Activated CD4-positive, alpha-beta T cell treated with anti-CD3 and anti-CD28 coated beads, Interleukin-2, Interleukin-6, amounts not matched to agents 100 ng/mL and 50 ng/mL, durations not matched to agents 16 hours and 8 hours (primary cell): ENCODE measurements at regions not wholly inside any gene's neighbourhood (a gene's known extent, or its start where the extent isn't known, plus 50 kb on each side); places are given as distances from the start of the nearest gene placed in this dataset.
"Not testable (repeated sequence)": the region's sequence is repeated elsewhere in the genome, so short reads cannot be mapped to it uniquely, and the experiment has no call there.

Experiments
- DNase-seq: peaks from one replicate; pipeline ENCODE4 v3.0.0-alpha.2; 2020

DNA sequence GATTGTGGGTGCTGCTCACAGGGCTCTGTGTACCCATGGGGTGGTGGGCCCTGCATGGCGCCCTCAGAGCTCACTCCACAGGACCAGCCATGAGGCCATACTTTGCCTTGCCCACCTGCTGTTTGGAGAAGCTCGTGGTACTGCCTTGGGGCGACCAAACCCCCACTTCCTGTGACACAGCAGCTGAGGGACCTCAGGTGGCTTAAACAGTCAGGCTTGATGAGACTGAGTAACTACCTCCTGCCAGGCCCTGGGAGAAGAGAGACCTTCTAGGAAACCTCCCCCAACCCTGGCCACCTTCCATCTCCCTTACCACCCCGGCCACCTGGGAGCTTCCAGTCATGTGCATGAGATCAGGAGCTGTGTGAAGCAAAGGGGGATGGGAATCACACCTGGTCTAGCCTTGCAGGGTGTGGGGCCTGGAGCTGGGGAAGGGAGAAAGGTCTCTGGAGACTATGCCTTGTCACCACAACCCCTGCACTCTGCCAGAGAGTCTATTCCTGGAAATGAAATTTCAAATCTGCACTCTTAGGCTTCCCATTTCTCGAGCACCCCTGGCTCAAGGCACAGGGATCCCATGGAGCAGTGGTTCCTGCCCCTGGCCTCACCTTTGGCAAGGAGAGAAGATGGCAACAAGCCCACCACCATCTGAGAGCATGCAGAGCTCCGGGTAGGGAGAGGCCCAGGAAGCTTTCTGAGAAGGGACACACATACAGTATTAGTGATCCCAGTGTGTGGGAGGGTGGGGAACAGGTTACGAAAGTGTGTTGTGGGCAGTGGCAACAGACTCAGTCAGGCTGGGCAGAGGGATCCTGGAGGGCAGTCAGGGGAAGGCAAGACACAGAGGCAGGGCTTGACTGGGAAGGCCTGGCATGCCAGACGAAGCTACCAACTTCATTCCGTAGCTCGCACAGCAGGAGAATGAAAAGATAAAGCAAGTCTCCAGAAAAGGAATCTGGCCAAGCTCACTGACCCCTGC is 125.0 kb downstream of the URI1 start:
- DNase-seq, result no peak

DNA sequence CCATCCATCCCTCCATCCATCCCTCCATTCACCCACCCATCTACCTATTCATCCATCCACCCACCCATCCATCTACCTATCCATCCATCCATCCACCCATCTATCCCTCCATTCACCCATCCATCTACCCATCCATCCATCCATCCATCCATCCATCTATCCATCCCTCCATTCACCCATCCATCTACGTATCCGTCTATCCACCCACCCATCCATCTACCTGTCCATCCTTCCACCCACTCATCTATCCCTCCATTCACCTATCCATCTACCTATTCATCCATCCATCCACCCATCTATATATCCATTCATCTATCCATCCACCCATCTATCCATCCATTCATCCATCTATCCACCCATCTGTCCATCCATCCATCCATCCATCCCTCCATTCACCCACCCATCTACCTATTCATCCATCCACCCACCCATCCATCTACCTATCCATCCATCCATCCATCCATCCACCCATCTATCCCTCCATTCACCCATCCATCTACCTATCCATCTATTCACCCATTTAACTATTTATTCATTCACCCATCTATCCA is 126.0 kb downstream of the URI1 start:
- not testable (repeated sequence) for DNase-seq

DNA sequence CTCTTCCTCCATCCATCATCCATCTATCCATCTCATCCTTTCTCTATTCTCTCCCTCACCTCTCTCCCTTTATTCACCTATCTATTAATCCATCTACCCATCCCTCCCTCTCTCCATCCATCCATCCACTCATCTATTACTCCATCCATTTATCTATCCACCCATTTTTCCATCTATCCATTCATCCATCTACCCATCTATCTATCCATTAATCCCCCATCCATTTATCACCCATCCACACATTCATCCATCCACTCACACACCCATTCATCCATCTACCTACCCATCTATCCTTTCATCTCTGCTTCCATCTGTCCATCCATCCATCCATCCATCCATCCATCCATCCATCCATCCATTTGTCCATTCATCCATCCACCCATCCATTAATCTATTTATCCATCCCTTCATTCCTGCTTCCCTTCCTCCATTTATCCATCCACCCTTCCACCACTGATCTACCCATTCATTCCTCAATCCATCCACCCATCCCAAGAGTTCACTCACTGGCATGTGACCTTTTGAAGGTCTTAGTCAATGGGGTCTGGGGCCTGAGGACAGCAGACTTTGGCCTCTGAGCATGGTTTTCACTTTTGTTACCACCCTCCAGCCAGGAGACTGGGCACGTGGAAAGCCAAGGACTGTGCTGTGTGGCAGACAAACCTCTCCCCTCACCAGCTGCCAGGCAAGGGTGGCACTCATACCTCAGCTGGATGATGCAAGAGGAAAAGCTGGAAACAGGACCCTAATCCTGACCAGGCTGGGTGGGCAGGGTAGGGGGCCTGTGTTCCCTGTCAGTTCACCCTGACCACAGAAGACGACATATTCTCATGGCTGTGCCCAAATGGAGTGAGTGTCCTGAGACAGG is 126.7 kb downstream of the URI1 start:
- no peak for DNase-seq

- DNase-seq, result no peak
Measured at GRCh38 chr19:30069535-30070197, 127.6 kb downstream of the URI1 start.

DNA sequence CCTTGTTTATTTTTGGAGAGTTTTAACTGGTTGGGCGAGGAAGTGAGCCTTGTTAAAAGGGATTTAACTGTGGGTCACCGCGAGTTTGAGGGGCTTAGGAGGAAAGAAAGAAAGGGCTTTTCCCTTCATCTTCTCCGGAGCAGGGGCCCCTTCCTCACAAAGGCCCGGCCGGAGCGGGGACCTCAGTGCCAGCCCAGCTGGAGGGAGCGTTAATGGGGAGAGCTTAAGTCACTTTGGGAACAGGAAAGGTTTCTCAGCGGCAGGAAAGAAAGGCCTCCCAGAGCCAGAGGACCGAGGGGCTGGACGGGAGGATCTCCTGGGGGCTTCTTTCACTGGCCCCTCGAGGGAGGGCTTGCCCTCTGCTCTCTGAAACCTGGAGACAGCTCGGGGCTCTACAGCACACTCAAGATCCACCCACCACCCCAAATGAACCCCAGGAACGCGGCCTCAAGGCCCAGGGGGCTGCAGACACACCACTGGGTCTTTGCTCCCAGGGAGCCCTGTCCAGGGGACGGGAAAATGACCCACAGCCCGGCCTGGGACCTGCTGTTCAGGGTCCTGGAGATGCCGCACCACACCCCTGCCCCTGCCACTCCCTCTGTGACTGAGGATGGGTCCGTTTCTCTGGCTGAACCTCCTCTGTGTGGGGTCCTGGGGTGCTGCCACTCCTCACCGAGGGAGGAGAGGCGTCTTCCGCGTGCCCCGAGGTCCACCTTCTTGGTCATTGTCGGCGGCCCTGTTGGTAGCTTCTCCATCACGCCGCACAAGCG is 128.3 kb downstream of the URI1 start:
- DNase-seq, result no peak

- DNase-seq, result no peak
Measured at GRCh38 chr19:30070968-30071632, 129.1 kb downstream of the URI1 start.

GRCh38 chr19:30071871-30072270 is 129.8 kb downstream of the URI1 start:
- no peak for DNase-seq

DNA sequence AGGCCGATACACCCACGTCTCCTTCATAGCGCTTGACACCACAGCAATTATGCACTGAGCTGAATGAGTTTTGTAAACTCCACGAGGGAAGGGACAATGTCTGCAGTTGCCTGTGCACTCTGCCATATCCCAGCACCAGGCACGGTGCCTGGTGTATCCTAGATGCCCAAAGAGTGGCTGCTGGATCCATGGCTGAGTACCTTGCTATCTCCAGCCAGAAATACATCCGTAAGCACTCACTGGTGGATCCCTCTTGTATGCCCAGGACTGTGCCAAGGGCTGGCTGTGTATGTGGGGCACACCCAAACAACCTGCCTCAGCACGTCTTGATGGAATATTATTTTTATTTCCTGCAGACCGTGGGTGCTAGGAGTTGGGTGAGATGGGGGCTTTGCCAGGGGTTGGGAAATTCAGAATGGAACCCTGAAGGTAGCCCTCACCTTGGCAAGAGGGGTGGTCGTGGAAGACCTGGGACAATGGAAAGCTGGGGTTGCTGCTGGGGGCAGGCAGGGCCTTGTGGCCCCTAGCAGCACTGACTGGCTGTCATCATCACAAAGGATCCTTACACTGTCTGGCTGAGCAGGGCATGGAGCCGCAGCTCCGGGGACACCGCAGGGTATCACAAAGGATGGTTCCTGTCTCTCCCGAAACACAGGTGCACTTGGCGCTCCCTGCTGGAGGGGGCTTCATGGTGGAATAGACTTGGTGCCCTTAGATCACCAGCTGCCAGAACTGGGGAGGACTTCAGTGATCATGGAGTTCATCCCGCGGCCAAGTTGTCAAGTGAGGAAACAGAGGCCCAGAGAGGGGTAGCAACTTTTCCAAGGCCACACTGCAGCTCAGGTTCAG is 131.3 kb downstream of the URI1 start:
- no peak for DNase-seq

- no peak for DNase-seq
Measured at GRCh38 chr19:30074096-30074495, 132.1 kb downstream of the URI1 start.

- no peak for DNase-seq
Measured at GRCh38 chr19:30074741-30075715, 133.0 kb downstream of the URI1 start.

DNA sequence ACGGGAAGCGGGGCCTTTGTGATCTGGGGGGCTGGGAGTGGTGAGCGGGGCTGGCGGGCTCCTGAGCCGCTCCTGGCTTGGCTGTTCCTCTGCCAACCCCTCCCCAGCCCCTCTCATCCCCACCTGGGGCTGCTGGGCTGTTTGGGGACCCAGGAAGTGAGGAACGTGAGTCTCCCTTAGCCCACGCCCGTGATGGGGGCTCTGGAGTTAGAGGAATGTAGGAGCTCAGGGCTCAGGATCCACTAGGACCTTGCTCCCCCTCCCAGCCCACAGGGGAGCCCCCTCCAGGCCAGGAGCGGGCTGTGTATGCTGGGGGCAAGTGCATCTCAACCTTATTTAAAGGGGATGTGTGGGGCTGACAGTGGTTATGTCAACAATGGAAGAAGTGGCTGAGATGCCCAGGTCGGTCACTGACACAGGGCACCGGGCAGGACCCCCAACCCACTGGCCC is 134.1 kb downstream of the URI1 start:
- no peak for DNase-seq

- DNase-seq, result no peak
Measured at GRCh38 chr19:30076751-30077670, 135.0 kb downstream of the URI1 start.

- DNase-seq, result no peak
Measured at GRCh38 chr19:30077851-30078355, 135.9 kb downstream of the URI1 start.

- no peak for DNase-seq
Measured at GRCh38 chr19:30078381-30078910, 136.4 kb downstream of the URI1 start.

DNA sequence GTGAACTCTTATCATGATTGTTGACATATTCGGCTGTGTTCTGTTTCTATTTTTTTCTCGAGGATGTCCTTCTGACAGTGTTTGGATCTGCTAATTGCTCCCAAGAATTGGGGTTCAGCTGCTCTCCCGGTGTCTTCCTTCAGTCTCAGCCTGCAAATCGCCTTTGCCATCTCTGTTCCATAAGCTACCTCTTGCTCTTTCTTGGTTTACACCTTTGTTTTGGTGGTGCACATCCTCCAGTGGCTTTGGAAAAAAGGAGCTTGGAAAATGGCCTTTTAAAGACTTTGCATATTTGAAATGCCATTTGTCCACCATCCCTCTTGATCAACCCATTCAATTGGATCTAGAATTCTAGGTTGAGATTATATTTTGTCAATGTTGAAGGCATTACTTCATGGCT is 137.2 kb downstream of the URI1 start:
- DNase-seq, result no peak

DNA sequence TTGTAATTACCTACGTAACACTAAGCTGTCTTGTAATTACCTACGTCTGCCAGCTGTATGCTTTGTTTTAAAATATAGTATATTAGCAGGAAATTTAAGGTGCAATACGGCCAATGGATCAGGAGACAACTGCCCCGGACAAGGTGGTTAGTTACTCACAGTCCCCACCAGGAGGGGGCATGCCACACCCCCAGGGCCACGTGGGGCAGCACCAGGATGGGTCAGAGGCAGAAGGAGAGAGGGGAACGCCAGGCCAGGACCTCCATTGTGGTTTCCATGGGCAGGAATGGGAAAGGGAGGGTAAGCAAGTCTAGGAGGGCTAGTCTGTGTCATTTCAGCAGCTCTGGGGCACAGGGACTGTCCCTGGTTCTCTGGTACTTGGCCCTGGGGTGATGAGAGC is 140.1 kb downstream of the URI1 start:
- DNase-seq, result no peak

- no peak for DNase-seq
Measured at GRCh38 chr19:30082611-30083010, 140.6 kb downstream of the URI1 start.
